ENCODE measurements at regions not wholly inside any gene's neighbourhood (a gene's known extent, or its start where the extent isn't known, plus 50 kb on each side); places are given as distances from the start of the nearest gene placed in this dataset.
"Not testable (repeated sequence)": the region's sequence is repeated elsewhere in the genome, so short reads cannot be mapped to it uniquely, and the experiment has no call there.

GRCh38 chr22:22336333-22336732 is 91.7 kb downstream of the VPREB1 start:
- H3K9me3 Mint-ChIP-seq, result peaks cover 10% of the 10 kb centered on the region
- H3K4me3 Mint-ChIP-seq; H3K27ac Mint-ChIP-seq; H3K4me1 Mint-ChIP-seq (ENCODE audit: low read depth); intact Hi-C loops (cut with micrococcal nuclease); H3K36me3 Mint-ChIP-seq (ENCODE audit: low read depth): not testable (repeated sequence)
- peaks cover 44% of the 10 kb centered on the region for H3K27me3 Mint-ChIP-seq

- H3K36me3 Mint-ChIP-seq (ENCODE audit: low read depth); H3K4me3 Mint-ChIP-seq; H3K27ac Mint-ChIP-seq; intact Hi-C loops (cut with micrococcal nuclease): not testable (repeated sequence)
- Mint-ChIP-seq H3K4me1 (ENCODE audit: low read depth) (peaks cover 20% of the 10 kb centered on the region), H3K27me3 (peaks cover 26% of the 10 kb centered on the region), H3K9me3 (peaks cover 10% of the 10 kb centered on the region)
These were observed 94.2 kb downstream of the VPREB1 start for GRCh38 chr22:22338778-22339177.

- intact Hi-C loops (cut with micrococcal nuclease), result no loop called here
These were observed 97.2 kb downstream of the VPREB1 start for GRCh38 chr22:22341736-22342135.

GRCh38 chr22:22342697-22343580 is 98.4 kb downstream of the VPREB1 start:
- H3K36me3 Mint-ChIP-seq (ENCODE audit: low read depth), result no peaks in the 10 kb centered on the region
- H3K27me3 Mint-ChIP-seq, result peaks cover 2% of the 10 kb centered on the region
- peaks cover 1% of the 10 kb centered on the region for H3K9me3 Mint-ChIP-seq
- intact Hi-C loops (cut with micrococcal nuclease), result no loop called here
- no peak overlapping the region for H3K4me3 Mint-ChIP-seq
- H3K4me1 Mint-ChIP-seq (ENCODE audit: low read depth), result peaks cover 34% of the 10 kb centered on the region
- peak overlapping the region; percentile 31 for H3K27ac Mint-ChIP-seq

More at GRCh38 chr22:22341736-22342135, 97.2 kb downstream of the VPREB1 start:
- peaks cover 10% of the 10 kb centered on the region for H3K9me3 Mint-ChIP-seq
- peaks cover 34% of the 10 kb centered on the region for H3K4me1 Mint-ChIP-seq (ENCODE audit: low read depth)
- peaks cover 4% of the 10 kb centered on the region for H3K27me3 Mint-ChIP-seq
- H3K4me3 Mint-ChIP-seq, result no peak overlapping the region
- no peaks in the 10 kb centered on the region for H3K36me3 Mint-ChIP-seq (ENCODE audit: low read depth)
- no peak overlapping the region for H3K27ac Mint-ChIP-seq

- intact Hi-C loops (cut with micrococcal nuclease), result no loop called here
- Mint-ChIP-seq H3K4me3 (no peak overlapping the region), H3K9me3 (no peaks in the 10 kb centered on the region), H3K27me3 (peaks cover 8% of the 10 kb centered on the region), H3K4me1 (ENCODE audit: low read depth) (peaks cover 34% of the 10 kb centered on the region), H3K36me3 (ENCODE audit: low read depth) (no peaks in the 10 kb centered on the region), H3K27ac (peak overlapping the region; percentile 31)
These were observed 99.2 kb downstream of the VPREB1 start for GRCh38 chr22:22343581-22344296.

- intact Hi-C loops (cut with micrococcal nuclease), result no loop called here
- Mint-ChIP-seq H3K27me3 (peaks cover 11% of the 10 kb centered on the region), H3K4me3 (no peak overlapping the region), H3K36me3 (ENCODE audit: low read depth) (no peaks in the 10 kb centered on the region), H3K4me1 (ENCODE audit: low read depth) (peaks cover 28% of the 10 kb centered on the region), H3K9me3 (no peaks in the 10 kb centered on the region), H3K27ac (no peak overlapping the region)
These were observed 99.8 kb downstream of the VPREB1 start for GRCh38 chr22:22344430-22344829.

- peaks cover 28% of the 10 kb centered on the region for H3K4me1 Mint-ChIP-seq (ENCODE audit: low read depth)
- H3K27me3 Mint-ChIP-seq, result peaks cover 11% of the 10 kb centered on the region
- no peaks in the 10 kb centered on the region for H3K9me3 Mint-ChIP-seq
- no peak overlapping the region for H3K4me3 Mint-ChIP-seq
- intact Hi-C loops (cut with micrococcal nuclease), result no loop called here
- H3K36me3 Mint-ChIP-seq (ENCODE audit: low read depth), result no peaks in the 10 kb centered on the region
- H3K27ac Mint-ChIP-seq, result no peak overlapping the region
These were observed 101.2 kb downstream of the VPREB1 start for GRCh38 chr22:22345781-22346180.

- Mint-ChIP-seq H3K9me3 (no peaks in the 10 kb centered on the region), H3K27me3 (peaks cover 14% of the 10 kb centered on the region), H3K4me1 (ENCODE audit: low read depth) (peaks cover 28% of the 10 kb centered on the region), H3K27ac (peak overlapping the region; percentile 23), H3K36me3 (ENCODE audit: low read depth) (no peaks in the 10 kb centered on the region), H3K4me3 (no peak overlapping the region)
- intact Hi-C loops (cut with micrococcal nuclease), result no loop called here
These were observed 102.0 kb downstream of the VPREB1 start for GRCh38 chr22:22346401-22347107.

GRCh38 chr22:22348127-22348814 is 103.7 kb downstream of the VPREB1 start:
- Mint-ChIP-seq H3K27me3 (peaks cover 21% of the 10 kb centered on the region), H3K27ac (no peak overlapping the region), H3K4me1 (ENCODE audit: low read depth) (peaks cover 19% of the 10 kb centered on the region), H3K9me3 (no peaks in the 10 kb centered on the region), H3K4me3 (no peak overlapping the region), H3K36me3 (ENCODE audit: low read depth) (no peaks in the 10 kb centered on the region)
- intact Hi-C loops (cut with micrococcal nuclease), result loop anchor here (2.0 kb wide), 1 partner anchor 51 kb away; no protein-coding TSS in a partner anchor

- Mint-ChIP-seq H3K36me3 (ENCODE audit: low read depth) (no peaks in the 10 kb centered on the region), H3K4me3 (no peak overlapping the region), H3K27ac (no peak overlapping the region), H3K9me3 (no peaks in the 10 kb centered on the region), H3K4me1 (ENCODE audit: low read depth) (peaks cover 12% of the 10 kb centered on the region), H3K27me3 (peaks cover 26% of the 10 kb centered on the region)
- intact Hi-C loops (cut with micrococcal nuclease), result loop anchor here (2.0 kb wide), 1 partner anchor 50 kb away; no protein-coding TSS in a partner anchor
These were observed 104.3 kb downstream of the VPREB1 start for GRCh38 chr22:22348815-22349454.

- H3K4me3 Mint-ChIP-seq, result no peak overlapping the region
- no peak overlapping the region for H3K27ac Mint-ChIP-seq
- H3K36me3 Mint-ChIP-seq (ENCODE audit: low read depth), result no peaks in the 10 kb centered on the region
- peaks cover 27% of the 10 kb centered on the region for H3K27me3 Mint-ChIP-seq
- intact Hi-C loops (cut with micrococcal nuclease), result loop anchor here (2.0 kb wide), 1 partner anchor 49 kb away; no protein-coding TSS in a partner anchor
- peaks cover 7% of the 10 kb centered on the region for H3K4me1 Mint-ChIP-seq (ENCODE audit: low read depth)
- no peaks in the 10 kb centered on the region for H3K9me3 Mint-ChIP-seq
These were observed 104.9 kb downstream of the VPREB1 start for GRCh38 chr22:22349455-22349836.

GRCh38 chr22:22351366-22351765 is 106.8 kb downstream of the VPREB1 start:
- Mint-ChIP-seq H3K27ac (no peak overlapping the region), H3K36me3 (ENCODE audit: low read depth) (no peaks in the 10 kb centered on the region), H3K27me3 (peaks cover 33% of the 10 kb centered on the region), H3K4me3 (no peak overlapping the region), H3K9me3 (no peaks in the 10 kb centered on the region), H3K4me1 (ENCODE audit: low read depth) (no peaks in the 10 kb centered on the region)
- intact Hi-C loops (cut with micrococcal nuclease), result no loop called here

GRCh38 chr22:22352371-22352999 is 107.9 kb downstream of the VPREB1 start:
- Mint-ChIP-seq H3K4me3 (no peak overlapping the region), H3K27me3 (peaks cover 38% of the 10 kb centered on the region), H3K27ac (no peak overlapping the region), H3K9me3 (no peaks in the 10 kb centered on the region), H3K36me3 (ENCODE audit: low read depth) (no peaks in the 10 kb centered on the region), H3K4me1 (ENCODE audit: low read depth) (peaks cover 8% of the 10 kb centered on the region)
- intact Hi-C loops (cut with micrococcal nuclease), result no loop called here
